Hepatocyte (in vitro differentiated cells): ENCODE measurements at regions not wholly inside any gene's neighbourhood (a gene's known extent, or its start where the extent isn't known, plus 50 kb on each side); places are given as distances from the start of the nearest gene placed in this dataset.

Experiments
- DNase-seq: peaks from one replicate; pipeline ENCODE4 v3.0.0-alpha.2; 2016; ENCODE audit warnings: low spot score
- H2AFZ ChIP-seq: fragments of 200-600 bp; sonication (generic); 2 replicates; pipeline ENCODE4 v1.6.0; 2016; ENCODE audit warnings: antibody characterized with exemption, mild to moderate bottlenecking
- H3K27ac ChIP-seq: fragments of 200-600 bp; sonication (generic); 2 replicates; pipeline ENCODE4 v1.5.1; 2016; ENCODE audit warnings: mild to moderate bottlenecking
- H3K27me3 ChIP-seq: fragments of 200-600 bp; sonication (generic); 2 replicates; pipeline ENCODE4 v1.6.1; 2016
- H3K36me3 ChIP-seq: fragments of 200-600 bp; sonication (generic); replicated peaks from 2 replicates; pipeline ENCODE4 v1.5.1; 2016; ENCODE audit warnings: low read depth; ENCODE audit not compliant: insufficient read depth
- H3K4me1 ChIP-seq: fragments of 200-600 bp; sonication (generic); 2 replicates; pipeline ENCODE4 v1.5.1; 2016; ENCODE audit warnings: mild to moderate bottlenecking, moderate library complexity; ENCODE audit not compliant: insufficient read depth
- H3K4me2 ChIP-seq: fragments of 200-600 bp; sonication (generic); 2 replicates; pipeline ENCODE4 v1.6.0; 2016
- H3K4me3 ChIP-seq: fragments of 200-600 bp; sonication (generic); 2 replicates; pipeline ENCODE4 v1.5.1; 2016; ENCODE audit warnings: mild to moderate bottlenecking
- H3K79me2 ChIP-seq: fragments of 200-600 bp; sonication (generic); 2 replicates; pipeline ENCODE4 v1.6.0; 2017; ENCODE audit warnings: mild to moderate bottlenecking
- H3K9me2 ChIP-seq: fragments of 200-600 bp; sonication (generic); replicated peaks from 2 replicates; pipeline ENCODE4 v1.6.0; 2017; ENCODE audit warnings: mild to moderate bottlenecking; ENCODE audit not compliant: insufficient read depth
- H3K9me3 ChIP-seq: fragments of 200-600 bp; sonication (generic); 2 replicates; pipeline ENCODE4 v1.5.1; 2016; ENCODE audit warnings: low read depth, mild to moderate bottlenecking
- H4K20me1 ChIP-seq: fragments of 200-600 bp; sonication (generic); 2 replicates; pipeline ENCODE4 v1.6.0; 2016; ENCODE audit warnings: mild to moderate bottlenecking; ENCODE audit not compliant: insufficient read depth, poor library complexity, severe bottlenecking
- CTCF ChIP-seq: fragments of 200-600 bp; sonication (generic); IDR thresholded peaks from 2 replicates; pipeline ENCODE4 v1.5.1; 2016; ENCODE audit warnings: antibody characterized with exemption, mild to moderate bottlenecking; ENCODE audit not compliant: poor library complexity
- EZH2 ChIP-seq: fragments of 200-600 bp; sonication (generic); IDR thresholded peaks from 2 replicates; pipeline ENCODE4 v1.6.1; 2016; ENCODE audit warnings: antibody characterized with exemption, mild to moderate bottlenecking, borderline replicate concordance
- EZH2phosphoT487 ChIP-seq: fragments of 200-600 bp; sonication (generic); IDR thresholded peaks from one replicate; pipeline ENCODE4 v1.6.1; 2018; ENCODE audit warnings: antibody characterized with exemption, mild to moderate bottlenecking, low read depth, moderate library complexity; ENCODE audit not compliant: unreplicated experiment, severe bottlenecking
- WGBS: methylation state at CpG from one replicate; pipeline ENCODE4 v1.1.6; 2016; ENCODE audit warnings: low lambda C conversion rate; ENCODE audit errors: missing lambda C conversion rate; 5-methylcytosine and 5-hydroxymethylcytosine counted together

DNA sequence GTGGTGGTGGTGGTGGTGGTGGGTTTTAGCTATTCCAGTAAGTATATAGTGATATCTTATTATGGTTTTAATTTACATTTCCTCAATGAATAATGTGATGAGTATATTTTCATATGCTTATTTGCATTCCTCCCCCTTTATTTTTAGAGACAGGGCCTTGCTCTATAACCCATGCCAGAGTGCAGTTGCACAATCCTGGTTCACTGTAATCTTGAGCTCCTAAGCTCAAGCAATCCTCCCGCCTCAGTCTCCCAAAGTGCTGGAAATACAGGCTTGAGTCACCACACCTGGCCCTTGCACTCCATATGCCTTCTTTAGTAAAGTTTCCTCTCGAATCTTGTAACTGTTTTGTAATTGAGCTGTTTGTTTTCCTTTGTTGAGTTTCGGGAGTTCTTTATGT lies 577.7 kb upstream of the AUTS2 start:
- no peak for TF ChIP-seq CTCF
- TF ChIP-seq EZH2phosphoT487, result no peak
- TF ChIP-seq EZH2, result no peak
- Histone ChIP-seq H3K27me3 (no peaks in the 10 kb centered on the region), H3K4me2 (no peak overlapping the region)

GRCh38 chr7:69025249-69025648 lies 573.0 kb upstream of the AUTS2 start:
- H4K20me1 ChIP-seq, result no peaks in the 10 kb centered on the region

More for the DNA sequence above, 577.7 kb upstream of the AUTS2 start:
- H3K36me3 ChIP-seq, result no peaks in the 10 kb centered on the region
- H3K27ac ChIP-seq, result no peak overlapping the region
- no peaks in the 10 kb centered on the region for H3K9me2 ChIP-seq
- H3K79me2 ChIP-seq, result no peaks in the 10 kb centered on the region
- H3K9me3 ChIP-seq, result no peaks in the 10 kb centered on the region
- H3K4me1 ChIP-seq, result no peaks in the 10 kb centered on the region
- 62% methylated on average over 3 of the region's 3 CpGs for WGBS
- no peaks in the 10 kb centered on the region for H4K20me1 ChIP-seq
- no peak for DNase-seq
- no peak overlapping the region for H2AFZ ChIP-seq
- no peak overlapping the region for H3K4me3 ChIP-seq

GRCh38 chr7:69032848-69033247 lies 565.4 kb upstream of the AUTS2 start:
- 73% methylated on average over 4 of the region's 4 CpGs for WGBS
- TF ChIP-seq EZH2phosphoT487 (no peak), CTCF (no peak), EZH2 (no peak)
- Histone ChIP-seq H4K20me1 (no peaks in the 10 kb centered on the region), H3K27ac (no peak overlapping the region), H3K4me2 (no peak overlapping the region), H3K79me2 (no peaks in the 10 kb centered on the region), H3K4me1 (no peaks in the 10 kb centered on the region), H2AFZ (no peak overlapping the region), H3K4me3 (no peak overlapping the region), H3K9me2 (no peaks in the 10 kb centered on the region), H3K27me3 (no peaks in the 10 kb centered on the region), H3K9me3 (no peaks in the 10 kb centered on the region), H3K36me3 (no peaks in the 10 kb centered on the region)
- DNase-seq, result no peak

More at GRCh38 chr7:69025249-69025648, 573.0 kb upstream of the AUTS2 start:
- no peaks in the 10 kb centered on the region for H3K36me3 ChIP-seq
- DNase-seq, result no peak
- no peak overlapping the region for H2AFZ ChIP-seq
- TF ChIP-seq CTCF (no peak), EZH2 (no peak), EZH2phosphoT487 (no peak)
- H3K4me3 ChIP-seq, result no peak overlapping the region
- H3K4me1 ChIP-seq, result no peaks in the 10 kb centered on the region
- no peak overlapping the region for H3K4me2 ChIP-seq
- H3K9me2 ChIP-seq, result no peaks in the 10 kb centered on the region
- no peaks in the 10 kb centered on the region for H3K27me3 ChIP-seq
- no peak overlapping the region for H3K27ac ChIP-seq
- WGBS, result 87% methylated on average over 5 of the region's 5 CpGs
- no peaks in the 10 kb centered on the region for H3K79me2 ChIP-seq
- H3K9me3 ChIP-seq, result no peaks in the 10 kb centered on the region

DNA sequence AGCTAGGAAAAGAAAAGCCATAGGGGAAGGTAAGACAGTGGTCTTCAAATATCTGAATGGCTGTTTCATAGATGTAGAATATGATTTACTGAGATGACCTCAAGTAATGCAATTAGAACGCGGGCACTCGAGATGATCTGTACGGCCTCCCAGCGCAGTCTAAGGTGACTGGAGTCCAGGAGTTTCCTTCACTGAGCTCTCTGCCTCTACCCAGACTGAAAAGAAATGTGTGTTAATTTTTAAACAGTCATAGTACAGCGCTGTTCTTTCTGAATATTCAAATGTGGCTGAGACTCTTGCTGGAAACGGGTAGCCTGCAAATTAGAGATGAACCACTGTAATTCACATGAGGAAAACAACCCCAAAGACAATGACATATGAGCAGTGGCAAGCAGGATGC lies 562.4 kb upstream of the AUTS2 start:
- TF ChIP-seq CTCF, result no peak
- TF ChIP-seq EZH2phosphoT487, result no peak
- H3K9me2 ChIP-seq, result no peaks in the 10 kb centered on the region
- WGBS, result 92% methylated on average over 7 of the region's 7 CpGs
- no peaks in the 10 kb centered on the region for H4K20me1 ChIP-seq
- H3K4me3 ChIP-seq, result no peak overlapping the region
- H3K9me3 ChIP-seq, result no peaks in the 10 kb centered on the region
- no peak overlapping the region for H3K4me2 ChIP-seq
- no peaks in the 10 kb centered on the region for H3K36me3 ChIP-seq
- H3K79me2 ChIP-seq, result no peaks in the 10 kb centered on the region
- H3K27ac ChIP-seq, result no peak overlapping the region
- no peaks in the 10 kb centered on the region for H3K4me1 ChIP-seq
- H3K27me3 ChIP-seq, result peaks cover 8% of the 10 kb centered on the region
- H2AFZ ChIP-seq, result no peak overlapping the region
- DNase-seq, result no peak
